GM12878 (cell line): ENCODE measurements at regions not wholly inside any gene's neighbourhood (a gene's known extent, or its start where the extent isn't known, plus 50 kb on each side); places are given as distances from the start of the nearest gene placed in this dataset.

Experiments used
- ATAC-seq: fragments of 200-7000 bp; cut with Tn5 transposase; 3 replicates; pipeline ENCODE4 v1.9.1; 2020; ENCODE audit warnings: mild to moderate bottlenecking, moderate library complexity
- BruUV-seq: library from RNA; stranded (reverse); fragments of 400-500 nt; replicated peaks from 2 replicates; lab custom pipeline; 2021; lab: Mats Ljungman, UMichigan
- CTCF ChIA-PET: fragments of 300-600 bp; sonication (Branson Sonifier 250); formaldehyde crosslinking; extraction: SDS; loops from one replicate; lab custom pipeline; 2021; ENCODE audit warnings: inconsistent platforms; lab: Yijun Ruan, JAX
- POLR2A ChIA-PET: fragments of 350-600 bp; formaldehyde crosslinking; extraction: SDS; loops from one replicate; lab custom pipeline; 2021; ENCODE audit warnings: inconsistent platforms; lab: Charles Lee
- RAD21 ChIA-PET: fragments of 300-600 bp; sonication (Branson Sonifier 250); formaldehyde crosslinking; loops from one replicate; lab custom pipeline; 2023; ENCODE audit warnings: antibody characterized with exemption; ENCODE audit not compliant: unreplicated experiment; lab: Charles Lee
- SMC1A ChIA-PET: fragments of 300-600 bp; sonication (Branson Sonifier 250); formaldehyde crosslinking; loops from one replicate; lab custom pipeline; 2023; ENCODE audit not compliant: unreplicated experiment, uncharacterized antibody; lab: Charles Lee
- DNase-seq: peaks from one replicate; pipeline ENCODE4 v3.0.0-alpha.2; 2011; ENCODE audit warnings: low read depth, low spot score
- FAIRE-seq: peaks from 3 replicates; lab custom pipeline; 2011; peaks lifted over from hg19 to GRCh38; lab: Jason Lieb, UNC
- H2AFZ ChIP-seq: 2 replicates; pipeline ENCODE4 v1.6.0; 2011; ENCODE audit warnings: low read depth, low read length, control low read depth; ENCODE audit not compliant: control insufficient read depth
- H3K27ac ChIP-seq: 2 replicates; pipeline ENCODE4 v1.5.1; 2011; ENCODE audit warnings: control low read depth; ENCODE audit not compliant: control insufficient read depth, insufficient read depth
- H3K27me3 ChIP-seq, 2 experiments: replicated peaks in 1 of 2; 2 replicates each; pipeline versions ENCODE4 v1.6.0 to v1.6.1; 2011; ENCODE audit warnings: low read length in 1 of 2; ENCODE audit not compliant: control insufficient read depth in 2 of 2, insufficient read depth in 2 of 2
- H3K36me3 ChIP-seq, 2 experiments: 2 replicates each; pipeline ENCODE4 v1.5.1; 2011; ENCODE audit warnings: low read length in 1 of 2; ENCODE audit not compliant: control insufficient read depth in 2 of 2, insufficient read depth in 2 of 2
- H3K4me1 ChIP-seq: 2 replicates; pipeline ENCODE4 v1.6.1; 2011; ENCODE audit warnings: mild to moderate bottlenecking, low read length, moderate library complexity, mixed read lengths; ENCODE audit not compliant: control insufficient read depth, insufficient read depth
- H3K4me2 ChIP-seq: 2 replicates; pipeline ENCODE4 v1.6.0; 2011; ENCODE audit warnings: control low read depth; ENCODE audit not compliant: control insufficient read depth, insufficient read depth
- H3K4me3 ChIP-seq: fragments of 200-600 bp; sonication (generic); 2 replicates; pipeline ENCODE4 v1.5.1; 2016
- H3K79me2 ChIP-seq: 2 replicates; pipeline ENCODE4 v1.6.0; 2011; ENCODE audit warnings: low read length; ENCODE audit not compliant: control insufficient read depth, insufficient read depth
- H3K9ac ChIP-seq: 2 replicates; pipeline ENCODE4 v1.8.0; 2011; ENCODE audit warnings: low read length, control low read depth, mixed read lengths; ENCODE audit not compliant: control insufficient read depth, insufficient read depth
- H3K9me3 ChIP-seq: replicated peaks from 3 replicates; pipeline ENCODE4 v1.5.1; 2011; ENCODE audit warnings: mild to moderate bottlenecking, low read length; ENCODE audit not compliant: control insufficient read depth, insufficient read depth
- H4K20me1 ChIP-seq: 2 replicates; pipeline ENCODE4 v1.6.0; 2011; ENCODE audit not compliant: control insufficient read depth, insufficient read depth
- ASH2L ChIP-seq: fragments of 300-600, 200-600 bp; sonication (generic); IDR thresholded peaks from 2 replicates; pipeline ENCODE4 v1.6.1; 2017; ENCODE audit warnings: low read depth, mild to moderate bottlenecking, borderline replicate concordance
- CEBPB ChIP-seq, 2 experiments: fragments of 150-350 bp in 1 of 2; IDR thresholded peaks; 2 replicates each; pipeline ENCODE4 v1.6.1; 2012 to 2014; ENCODE audit warnings: low read depth in 2 of 2, low read length in 2 of 2, borderline replicate concordance in 1 of 2, inconsistent platforms in 1 of 2
- EP300 ChIP-seq, 2 experiments: fragments of 150-350 bp in 1 of 2; IDR thresholded peaks; 2 replicates each; pipeline ENCODE4 v1.6.1; 2011 to 2012; ENCODE audit warnings: low read depth in 2 of 2, low read length in 2 of 2, borderline replicate concordance in 1 of 2, improper control_type of control experiment in 1 of 2, inconsistent platforms in 1 of 2; ENCODE audit not compliant: control insufficient read depth in 1 of 2
- JUNB ChIP-seq: IDR thresholded peaks from 2 replicates; pipeline ENCODE4 v1.6.1; 2016; ENCODE audit warnings: antibody characterized with exemption, mild to moderate bottlenecking
- JUND ChIP-seq: IDR thresholded peaks from 2 replicates; pipeline ENCODE4 v1.6.1; 2012; ENCODE audit warnings: low read depth, mild to moderate bottlenecking, low read length, improper control_type of control experiment, moderate library complexity
- NFYB ChIP-seq: IDR thresholded peaks from 2 replicates; pipeline ENCODE4 v1.6.1; 2011; ENCODE audit warnings: low read depth, mild to moderate bottlenecking, low read length, improper control_type of control experiment, moderate library complexity; ENCODE audit not compliant: insufficient read depth
- NRF1 ChIP-seq: conservative IDR thresholded peaks from 2 replicates; pipeline ENCODE4 v1.6.1; 2011; ENCODE audit warnings: mild to moderate bottlenecking, low read depth, low read length, improper control_type of control experiment
- POLR2A ChIP-seq: IDR thresholded peaks from 2 replicates; pipeline ENCODE4 v1.6.1; 2011; ENCODE audit warnings: low read depth, mild to moderate bottlenecking, low read length
- RAD21 ChIP-seq: IDR thresholded peaks from 2 replicates; pipeline ENCODE4 v1.6.1; 2011; ENCODE audit warnings: mild to moderate bottlenecking, low read depth, low read length, moderate library complexity; ENCODE audit not compliant: insufficient read depth
- RBBP5 ChIP-seq: fragments of 200-600 bp; sonication (generic); conservative IDR thresholded peaks from 2 replicates; pipeline ENCODE4 v1.6.1; 2016
- RUNX3 ChIP-seq: IDR thresholded peaks from 2 replicates; pipeline ENCODE4 v1.6.1; 2012; ENCODE audit warnings: low read length, inconsistent platforms
- SIX5 ChIP-seq: IDR thresholded peaks from 2 replicates; pipeline ENCODE4 v1.6.1; 2011; ENCODE audit warnings: mild to moderate bottlenecking, low read depth, low read length, moderate library complexity; ENCODE audit not compliant: severe bottlenecking
- ZBTB11 ChIP-seq: fragments of 450-650 bp; formaldehyde crosslinking; IDR thresholded peaks from 2 replicates; pipeline ENCODE4 v1.5.0; 2022; ENCODE audit warnings: mild to moderate bottlenecking, missing genetic modification characterization
- ZSCAN29 ChIP-seq: fragments of 450-650 bp; IDR thresholded peaks from 2 replicates; pipeline ENCODE4 v1.6.1; 2017; ENCODE audit warnings: mild to moderate bottlenecking, moderate library complexity
- WGBS: methylation state at CpG from one replicate; pipeline ENCODE4 v1.1.6; 2016; ENCODE audit warnings: low lambda C conversion rate; ENCODE audit not compliant: insufficient replicate concordance, insufficient coverage; ENCODE audit errors: missing lambda C conversion rate; 5-methylcytosine and 5-hydroxymethylcytosine counted together
- in situ Hi-C: fragments of 300-500 bp; cut with MboI; formaldehyde crosslinking; loops from 9 replicates; pipeline ENCODE4 v1.14.3; 2018; ENCODE audit warnings: mixed read lengths
- intact Hi-C: fragments of 100-400 bp; cut with micrococcal nuclease; formaldehyde crosslinking; loops from one replicate; pipeline ENCODE4 v1.14.2; 2022; ENCODE audit not compliant: unreplicated experiment
- TF ChIP-seq, protein P1 (sequence below): fragments of 150-350 bp; IDR thresholded peaks from 2 replicates; pipeline ENCODE4 v1.6.1; 2014; ENCODE audit warnings: mild to moderate bottlenecking, low read depth, low read length
- TF ChIP-seq, protein P2 (sequence below): fragments of 450-650 bp; IDR thresholded peaks from 2 replicates; pipeline ENCODE4 v1.6.1; 2016; ENCODE audit warnings: mild to moderate bottlenecking
- TF ChIP-seq, protein P3 (sequence below): IDR thresholded peaks from 2 replicates; pipeline ENCODE4 v1.6.1; 2011; ENCODE audit warnings: mild to moderate bottlenecking, low read depth, low read length, moderate library complexity; ENCODE audit not compliant: insufficient replicate concordance

DNA sequence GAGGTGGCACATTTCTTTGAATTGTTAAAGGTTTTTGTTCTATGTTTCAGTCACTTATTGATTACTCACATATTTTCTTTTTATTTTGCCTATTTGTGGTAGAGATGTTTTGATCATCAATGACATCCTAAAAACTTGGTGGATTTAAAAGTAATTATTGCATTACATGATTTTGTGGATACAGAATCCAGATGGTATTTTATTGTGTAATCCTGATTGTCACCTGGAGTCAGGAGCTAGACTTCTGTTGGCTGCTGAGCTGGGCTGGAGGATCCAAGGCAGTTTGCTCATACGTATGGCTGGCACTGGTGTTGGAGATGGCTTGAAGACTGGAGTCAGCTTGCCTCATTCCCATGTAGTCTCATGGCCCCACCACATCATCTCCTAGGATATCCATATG, 1009.6 kb upstream of the PCDH7 start (continued):
- TF ChIP-seq RUNX3 (no peak), NRF1 (no peak)

DNA sequence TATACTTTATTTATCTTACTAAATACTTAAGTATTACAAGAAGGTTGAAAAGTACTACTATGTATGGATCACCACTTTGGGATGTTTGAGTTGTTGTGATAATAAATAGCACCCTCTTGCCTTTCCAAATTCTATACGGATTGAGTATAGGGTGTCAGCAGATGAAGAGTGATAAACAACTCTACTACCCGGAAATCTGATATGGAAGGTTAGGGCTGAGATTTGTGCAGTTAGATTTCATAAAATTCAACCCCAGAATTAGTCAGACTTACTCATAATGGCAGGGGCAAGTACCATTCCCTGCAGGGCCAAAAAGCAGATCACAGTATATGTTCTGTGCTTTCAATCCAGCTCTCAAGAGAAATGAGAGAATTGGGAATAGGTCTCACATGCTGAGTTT, 1008.9 kb upstream of the PCDH7 start:
- 20% methylated on average over 2 of the region's 2 CpGs for WGBS
- FAIRE-seq (no peak), ATAC-seq (no peak), DNase-seq (no peak)
- no peak overlapping the region for H3K9ac ChIP-seq
- H3K27ac ChIP-seq: no peak overlapping the region
- ChIA-PET CTCF (no interaction called here), RAD21 (no interaction called here), SMC1A (interaction anchor here (1.0 kb wide), 1 partner anchor 644 kb away, joined by 3 read pairs; no protein-coding TSS in a partner anchor), POLR2A (no interaction called here)
- no peak overlapping the region for H3K4me3 ChIP-seq
- in situ Hi-C loops: no loop called here
- H3K9me3 ChIP-seq: no peaks in the 10 kb centered on the region
- H3K79me2 ChIP-seq: no peaks in the 10 kb centered on the region
- intact Hi-C loops: no loop called here
- H4K20me1 ChIP-seq: no peaks in the 10 kb centered on the region
- no TSS peak for BruUV-seq
- H3K4me2 ChIP-seq: no peak overlapping the region
- no peaks in the 10 kb centered on the region for H3K27me3 ChIP-seq
- no peak overlapping the region for H2AFZ ChIP-seq
- H3K4me1 ChIP-seq: no peaks in the 10 kb centered on the region
- no peaks in the 10 kb centered on the region for H3K36me3 ChIP-seq
- TF ChIP-seq ZBTB11 (CRISPR knock-in tag) (no peak), RBBP5 (no peak), SIX5 (no peak), ZSCAN29 (no peak), JUNB (no peak), EP300 (IDR thresholded peaks at IDR 0.05; ENCODE audit: borderline replicate concordance in 1 of 2, control insufficient read depth in 1 of 2, low read depth in 2 of 2, low read length in 2 of 2) (no peak), JUND (no peak), ASH2L (no peak), POLR2A (no peak), RAD21 (no peak), CEBPB (IDR thresholded peaks at IDR 0.05; ENCODE audit: borderline replicate concordance in 1 of 2, low read depth in 2 of 2, low read length in 2 of 2) (no peak), NFYB (no peak)
- TF ChIP-seq, protein P1, sequence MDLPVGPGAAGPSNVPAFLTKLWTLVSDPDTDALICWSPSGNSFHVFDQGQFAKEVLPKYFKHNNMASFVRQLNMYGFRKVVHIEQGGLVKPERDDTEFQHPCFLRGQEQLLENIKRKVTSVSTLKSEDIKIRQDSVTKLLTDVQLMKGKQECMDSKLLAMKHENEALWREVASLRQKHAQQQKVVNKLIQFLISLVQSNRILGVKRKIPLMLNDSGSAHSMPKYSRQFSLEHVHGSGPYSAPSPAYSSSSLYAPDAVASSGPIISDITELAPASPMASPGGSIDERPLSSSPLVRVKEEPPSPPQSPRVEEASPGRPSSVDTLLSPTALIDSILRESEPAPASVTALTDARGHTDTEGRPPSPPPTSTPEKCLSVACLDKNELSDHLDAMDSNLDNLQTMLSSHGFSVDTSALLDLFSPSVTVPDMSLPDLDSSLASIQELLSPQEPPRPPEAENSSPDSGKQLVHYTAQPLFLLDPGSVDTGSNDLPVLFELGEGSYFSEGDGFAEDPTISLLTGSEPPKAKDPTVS: no peak
- TF ChIP-seq, protein P2, sequence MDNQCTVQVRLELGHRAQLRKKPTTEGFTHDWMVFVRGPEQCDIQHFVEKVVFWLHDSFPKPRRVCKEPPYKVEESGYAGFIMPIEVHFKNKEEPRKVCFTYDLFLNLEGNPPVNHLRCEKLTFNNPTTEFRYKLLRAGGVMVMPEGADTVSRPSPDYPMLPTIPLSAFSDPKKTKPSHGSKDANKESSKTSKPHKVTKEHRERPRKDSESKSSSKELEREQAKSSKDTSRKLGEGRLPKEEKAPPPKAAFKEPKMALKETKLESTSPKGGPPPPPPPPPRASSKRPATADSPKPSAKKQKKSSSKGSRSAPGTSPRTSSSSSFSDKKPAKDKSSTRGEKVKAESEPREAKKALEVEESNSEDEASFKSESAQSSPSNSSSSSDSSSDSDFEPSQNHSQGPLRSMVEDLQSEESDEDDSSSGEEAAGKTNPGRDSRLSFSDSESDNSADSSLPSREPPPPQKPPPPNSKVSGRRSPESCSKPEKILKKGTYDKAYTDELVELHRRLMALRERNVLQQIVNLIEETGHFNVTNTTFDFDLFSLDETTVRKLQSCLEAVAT: no peak
- TF ChIP-seq, protein P3, sequence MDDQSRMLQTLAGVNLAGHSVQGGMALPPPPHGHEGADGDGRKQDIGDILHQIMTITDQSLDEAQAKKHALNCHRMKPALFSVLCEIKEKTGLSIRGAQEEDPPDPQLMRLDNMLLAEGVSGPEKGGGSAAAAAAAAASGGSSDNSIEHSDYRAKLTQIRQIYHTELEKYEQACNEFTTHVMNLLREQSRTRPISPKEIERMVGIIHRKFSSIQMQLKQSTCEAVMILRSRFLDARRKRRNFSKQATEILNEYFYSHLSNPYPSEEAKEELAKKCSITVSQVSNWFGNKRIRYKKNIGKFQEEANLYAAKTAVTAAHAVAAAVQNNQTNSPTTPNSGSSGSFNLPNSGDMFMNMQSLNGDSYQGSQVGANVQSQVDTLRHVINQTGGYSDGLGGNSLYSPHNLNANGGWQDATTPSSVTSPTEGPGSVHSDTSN: no peak
